A673 (cell line): ENCODE measurements at regions not wholly inside any gene's neighbourhood (a gene's known extent, or its start where the extent isn't known, plus 50 kb on each side); places are given as distances from the start of the nearest gene placed in this dataset.
"Not testable (repeated sequence)": the region's sequence is repeated elsewhere in the genome, so short reads cannot be mapped to it uniquely, and the experiment has no call there.

Experiments
- BruUV-seq: library from RNA; stranded (reverse); fragments of 400-500 nt; replicated peaks from 2 replicates; lab custom pipeline; 2021; lab: Mats Ljungman, UMichigan
- CTCF ChIA-PET: fragments of 300-600 bp; sonication (Branson Sonifier 250); formaldehyde crosslinking; loops from one replicate; lab custom pipeline; 2022; ENCODE audit warnings: antibody characterized with exemption; lab: Charles Lee
- POLR2A ChIA-PET: fragments of 300-600 bp; sonication (Branson Sonifier 250); formaldehyde crosslinking; loops from one replicate; lab custom pipeline; 2022; ENCODE audit warnings: antibody characterized with exemption; ENCODE audit not compliant: low non-redundant PET; lab: Charles Lee
- DNase-seq: peaks from one replicate; pipeline ENCODE4 v3.0.0-alpha.2; 2015; ENCODE audit warnings: low spot score
- H3K27ac ChIP-seq: fragments of 200-600 bp; sonication (generic); 2 replicates; pipeline ENCODE4 v1.5.1; 2016; ENCODE audit warnings: mixed run types, low read depth, mild to moderate bottlenecking, mixed read lengths, antibody characterized with exemption, low read length; ENCODE audit not compliant: poor library complexity, severe bottlenecking
- H3K27me3 ChIP-seq: fragments of 200-600 bp; sonication (generic); replicated peaks from 2 replicates; pipeline ENCODE4 v1.6.1; 2017; ENCODE audit warnings: mixed run types, low read depth, mild to moderate bottlenecking, mixed read lengths, antibody characterized with exemption, low read length; ENCODE audit not compliant: insufficient read depth, poor library complexity
- H3K36me3 ChIP-seq: fragments of 200-600 bp; sonication (generic); 2 replicates; pipeline ENCODE4 v1.6.1; 2016; ENCODE audit warnings: mixed run types, mild to moderate bottlenecking, mixed read lengths, antibody characterized with exemption, low read length; ENCODE audit not compliant: insufficient read depth, poor library complexity, severe bottlenecking
- H3K4me1 ChIP-seq: fragments of 200-600 bp; sonication (generic); 2 replicates; pipeline ENCODE4 v1.6.1; 2017; ENCODE audit warnings: mixed run types, mild to moderate bottlenecking, mixed read lengths, antibody characterized with exemption, low read length; ENCODE audit not compliant: insufficient read depth, poor library complexity, severe bottlenecking
- H3K4me3 ChIP-seq: fragments of 200-600 bp; sonication (generic); 2 replicates; pipeline ENCODE4 v1.5.1; 2016; ENCODE audit warnings: low read depth, mixed run types, mild to moderate bottlenecking, mixed read lengths, low read length; ENCODE audit not compliant: poor library complexity, severe bottlenecking
- H3K9me3 ChIP-seq: fragments of 200-600 bp; sonication (generic); 2 replicates; pipeline ENCODE4 v1.6.1; 2016; ENCODE audit warnings: mixed run types, low read depth, mild to moderate bottlenecking, mixed read lengths, antibody characterized with exemption, low read length; ENCODE audit not compliant: poor library complexity, severe bottlenecking
- CTCF ChIP-seq: fragments of 300-800, 200-600 bp; sonication (generic); conservative IDR thresholded peaks from 2 replicates; pipeline ENCODE4 v1.5.1; 2017; ENCODE audit warnings: low read depth, mild to moderate bottlenecking, antibody characterized with exemption, low read length, moderate library complexity, mixed read lengths
- EZH2 ChIP-seq: fragments of 200-600 bp; sonication (generic); IDR thresholded peaks from 2 replicates; pipeline ENCODE4 v1.6.1; 2017; ENCODE audit warnings: borderline replicate concordance, low read depth, mild to moderate bottlenecking, mixed read lengths, antibody characterized with exemption, low read length; ENCODE audit not compliant: poor library complexity, severe bottlenecking
- intact Hi-C: fragments of 100-400 bp; cut with micrococcal nuclease; formaldehyde crosslinking; loops from one replicate; pipeline ENCODE4 v1.10.0; 2022; ENCODE audit not compliant: unreplicated experiment

DNA sequence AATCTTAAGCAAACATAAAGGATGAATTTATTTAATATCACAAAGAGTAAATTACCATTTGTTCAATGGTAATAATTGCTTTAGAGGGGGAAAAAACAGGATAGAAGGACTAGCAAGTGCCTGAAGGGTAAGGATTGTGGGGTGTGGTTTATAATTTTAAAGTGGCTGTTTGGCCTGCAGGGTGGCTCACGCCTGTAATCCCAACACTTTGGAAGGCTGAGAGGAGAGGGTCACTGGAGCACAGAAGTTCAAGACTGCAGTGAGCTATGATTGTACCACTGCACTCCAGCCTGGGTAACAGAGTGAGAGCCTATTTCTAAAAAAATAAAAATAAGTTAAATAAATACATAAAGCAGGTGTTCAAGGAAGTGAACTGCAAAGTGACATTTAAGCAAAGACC, 199.9 kb upstream of the AHR start:
- Histone ChIP-seq H3K27me3 (no peaks in the 10 kb centered on the region), H3K4me3 (no peak overlapping the region), H3K36me3 (no peaks in the 10 kb centered on the region), H3K4me1 (no peaks in the 10 kb centered on the region), H3K27ac (no peak overlapping the region), H3K9me3 (no peaks in the 10 kb centered on the region)
- intact Hi-C loops: no loop called here
- CTCF ChIA-PET: no interaction called here
- POLR2A ChIA-PET: no interaction called here
- no TSS peak for BruUV-seq
- no peak for DNase-seq
- no peak for TF ChIP-seq CTCF
- no peak for TF ChIP-seq EZH2

- Histone ChIP-seq H3K4me3 (no peak overlapping the region), H3K36me3 (no peaks in the 10 kb centered on the region), H3K9me3 (no peaks in the 10 kb centered on the region), H3K4me1 (no peaks in the 10 kb centered on the region), H3K27me3 (no peaks in the 10 kb centered on the region), H3K27ac (no peak overlapping the region)
- BruUV-seq: no TSS peak
- no peak for TF ChIP-seq EZH2
- no peak for TF ChIP-seq CTCF
- no peak for DNase-seq
- CTCF ChIA-PET: no interaction called here
- POLR2A ChIA-PET: no interaction called here
- intact Hi-C loops: no loop called here
Observed at GRCh38 chr7:17099083-17099973, 199.1 kb upstream of the AHR start.

DNA sequence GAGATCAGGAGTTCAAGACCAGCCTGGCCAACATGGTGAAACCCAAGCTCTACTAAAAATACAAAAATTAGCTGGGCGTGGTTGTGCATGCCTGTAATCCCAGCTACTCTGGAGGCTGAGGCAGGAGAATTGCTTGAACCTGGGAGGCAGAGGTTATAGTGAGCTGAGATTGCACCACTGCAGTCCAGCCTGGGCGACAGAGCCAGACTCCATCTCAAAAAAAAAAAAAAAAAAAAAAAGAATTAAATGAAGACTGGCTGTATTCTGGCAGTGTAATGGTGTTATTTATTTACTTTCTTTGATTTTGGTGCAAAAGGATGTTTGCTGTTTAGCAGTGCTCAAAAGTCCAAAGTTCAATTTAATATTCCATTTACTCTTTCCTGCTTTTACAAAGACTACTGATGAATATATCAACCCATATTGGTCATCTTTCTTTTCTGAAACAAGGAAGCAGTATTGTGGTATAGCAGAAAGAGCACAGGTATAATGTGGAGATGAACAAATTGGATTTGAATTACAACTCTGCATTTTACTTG, 198.4 kb upstream of the AHR start:
- H3K36me3 ChIP-seq, H3K9me3 ChIP-seq, H3K4me3 ChIP-seq, H3K27ac ChIP-seq, BruUV-seq, POLR2A ChIA-PET, DNase-seq, H3K4me1 ChIP-seq, CTCF ChIA-PET, H3K27me3 ChIP-seq, intact Hi-C loops: not testable (repeated sequence)
